ENCODE measurements at regions not wholly inside any gene's neighbourhood (a gene's known extent, or its start where the extent isn't known, plus 50 kb on each side); places are given as distances from the start of the nearest gene placed in this dataset.
"Not testable (repeated sequence)": the region's sequence is repeated elsewhere in the genome, so short reads cannot be mapped to it uniquely, and the experiment has no call there.

DNA sequence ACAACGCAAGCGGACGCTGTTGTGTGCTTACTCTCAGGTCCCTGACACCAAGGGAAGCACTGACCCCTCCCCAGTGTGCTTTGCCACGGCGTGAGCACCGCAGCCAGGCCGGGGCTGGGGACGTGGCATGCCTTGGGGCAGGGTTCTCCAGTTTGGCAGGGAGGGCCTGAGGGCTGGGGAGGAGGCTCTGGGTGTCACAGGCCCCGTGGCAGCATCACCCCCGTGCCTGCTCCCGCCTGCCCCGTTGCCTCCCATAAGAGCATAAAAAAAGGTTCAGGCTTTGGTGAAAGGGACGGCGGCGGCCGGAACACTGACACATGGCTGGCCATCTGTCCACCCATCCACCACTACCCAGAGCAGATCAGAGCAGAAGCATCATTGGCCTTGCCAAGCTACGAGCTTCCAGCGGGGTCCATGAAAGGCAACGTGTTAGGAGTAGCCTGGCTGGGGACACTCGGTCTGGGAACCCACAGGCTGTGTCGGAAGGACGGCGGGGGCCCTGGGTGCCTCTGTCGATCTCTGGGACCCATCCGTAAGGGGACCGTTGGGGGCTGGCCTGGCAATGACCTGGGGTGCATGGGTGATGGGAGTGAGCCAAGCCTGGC is 183.0 kb downstream of the IGLL1 start:
- Histone ChIP-seq H4K20me1 (peaks cover 0 to 36% (median 6%) of the 10 kb centered on the region in 11 experiments; a peak in 12 of 22 replicates), H3K27me3 (peaks cover 0 to 5% (median 0%) of the 10 kb centered on the region in 11 experiments; a peak in 2 of 22 replicates), H3K9me3 (replicated peaks in 1 of 11) (no peaks in the 10 kb centered on the region), H3K27ac (no peak overlapping the region), H3K9ac (no peak overlapping the region), H3K4me1 (peaks cover 6 to 100% (median 94%) of the 10 kb centered on the region in 10 experiments; a peak in 18 of 20 replicates), H3K4me3 (no peak overlapping the region), H3K36me3 (no peaks in the 10 kb centered on the region), H3K4me2 (peak overlapping the region in 7 of 11 experiments; percentile 6 to 92 (median 78); a peak in 10 of 22 replicates)
- no peak for TF ChIP-seq Cebpa-rat (IDR thresholded peaks at IDR 0.05)

DNA sequence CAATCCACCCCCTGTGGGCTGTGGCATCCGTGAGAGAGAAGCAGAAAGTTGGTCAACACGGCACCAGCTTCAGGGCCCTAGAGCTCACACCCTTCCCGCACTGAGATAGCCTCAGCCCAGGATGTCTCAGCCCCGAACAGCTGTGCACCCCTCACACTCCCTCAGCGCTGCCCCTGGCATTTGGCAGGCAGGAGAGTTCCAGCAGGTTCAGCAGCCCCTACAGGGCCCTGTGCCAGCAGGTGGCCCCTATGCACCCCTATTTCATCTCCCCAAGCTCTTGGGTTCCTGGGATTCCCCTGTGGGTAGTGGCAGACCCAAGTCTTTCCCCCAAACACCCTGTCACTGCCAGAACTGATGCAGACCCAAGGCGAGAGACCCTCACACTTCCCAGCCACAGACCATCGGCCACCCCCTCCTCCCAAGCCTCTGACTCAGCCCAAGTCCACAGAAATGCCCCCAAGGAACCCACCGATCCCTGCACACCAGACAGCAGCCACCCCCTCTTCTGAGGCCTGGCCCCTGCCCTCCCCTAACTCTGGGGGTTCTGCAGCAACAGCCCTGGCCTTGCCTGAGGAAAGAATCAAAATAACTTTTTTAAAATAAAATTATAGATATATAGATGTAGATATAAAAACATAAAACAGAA is 183.6 kb downstream of the IGLL1 start:
- H3K36me3 ChIP-seq, result no peaks in the 10 kb centered on the region
- no peaks in the 10 kb centered on the region for H3K9me3 ChIP-seq (replicated peaks in 1 of 11)
- H3K27ac ChIP-seq, result peak overlapping the region in 2 of 11 experiments; percentile 34 to 45; a peak in 2 of 22 replicates
- peaks cover 6 to 100% (median 94%) of the 10 kb centered on the region in 10 experiments; a peak in 18 of 20 replicates for H3K4me1 ChIP-seq
- peak overlapping the region; percentile 15 to 92 (median 77); a peak in 18 of 22 replicates for H3K4me2 ChIP-seq
- peak overlapping the region in 4 of 11 experiments; percentile 8 to 56 (median 18); a peak in 3 of 22 replicates for H3K9ac ChIP-seq
- H3K4me3 ChIP-seq, result no peak overlapping the region
- no peak for TF ChIP-seq Cebpa-rat (IDR thresholded peaks at IDR 0.05)
- peaks cover 0 to 8% (median under 1%) of the 10 kb centered on the region in 11 experiments; a peak in 11 of 22 replicates for H3K27me3 ChIP-seq
- peaks cover 0 to 34% (median 6%) of the 10 kb centered on the region in 11 experiments; a peak in 12 of 22 replicates for H4K20me1 ChIP-seq

DNA sequence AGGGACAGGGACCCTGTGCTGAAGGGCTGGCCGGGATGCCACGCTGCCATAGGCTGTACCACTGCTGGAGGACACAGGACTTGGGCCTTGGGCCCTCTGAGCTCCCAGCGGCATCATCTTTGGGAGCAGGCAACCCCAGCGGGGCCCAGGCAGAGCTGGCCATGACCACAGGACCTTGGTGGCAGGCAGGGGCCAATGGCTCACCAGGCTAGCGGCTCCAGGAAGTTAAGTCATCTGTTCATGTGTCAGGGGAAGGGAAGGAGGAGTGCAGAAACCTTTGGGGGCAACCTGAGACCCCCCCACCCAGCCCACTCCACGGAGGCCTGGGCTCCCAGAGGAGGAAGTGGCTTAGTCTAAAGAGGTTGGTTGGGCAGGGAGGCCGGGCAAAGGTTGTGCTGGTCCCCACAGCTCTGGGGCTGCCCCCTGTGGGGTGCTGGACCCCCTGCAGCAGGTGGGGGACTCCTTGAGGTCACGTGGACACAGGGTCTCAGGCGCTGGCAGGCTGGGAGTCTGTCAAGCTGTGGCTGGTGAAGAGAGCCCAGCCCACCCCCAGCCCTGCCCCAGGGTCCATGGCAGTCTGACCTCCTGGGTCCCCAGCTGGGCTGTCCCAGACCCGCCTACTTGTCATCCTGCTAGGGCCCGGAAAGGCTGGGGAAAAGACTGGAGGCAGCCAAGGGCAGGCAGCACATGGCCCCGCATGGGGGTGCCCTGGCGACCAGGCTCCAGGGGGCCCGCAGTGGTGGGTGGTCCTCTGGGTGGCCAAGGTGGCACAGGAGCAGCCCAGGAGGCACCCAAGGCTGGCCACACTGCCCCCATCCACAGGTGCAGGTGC is 184.3 kb downstream of the IGLL1 start:
- Histone ChIP-seq H3K4me2 (peak overlapping the region; percentile 15 to 92 (median 77); a peak in 20 of 22 replicates), H3K4me3 (no peak overlapping the region), H3K9ac (peak overlapping the region in 4 of 11 experiments; percentile 14 to 56 (median 18); a peak in 3 of 22 replicates), H3K27me3 (peaks cover 0 to 15% (median 6%) of the 10 kb centered on the region in 11 experiments; a peak in 11 of 22 replicates), H4K20me1 (peaks cover 0 to 28% (median 6%) of the 10 kb centered on the region in 11 experiments; a peak in 12 of 22 replicates), H3K27ac (peak overlapping the region in 3 of 11 experiments; percentile 34 to 45 (median 40); a peak in 4 of 22 replicates), H3K36me3 (no peaks in the 10 kb centered on the region), H3K4me1 (peaks cover 6 to 100% (median 94%) of the 10 kb centered on the region in 10 experiments; a peak in 18 of 20 replicates), H3K9me3 (replicated peaks in 1 of 11) (no peaks in the 10 kb centered on the region)
- no peak for TF ChIP-seq Cebpa-rat (IDR thresholded peaks at IDR 0.05)

DNA sequence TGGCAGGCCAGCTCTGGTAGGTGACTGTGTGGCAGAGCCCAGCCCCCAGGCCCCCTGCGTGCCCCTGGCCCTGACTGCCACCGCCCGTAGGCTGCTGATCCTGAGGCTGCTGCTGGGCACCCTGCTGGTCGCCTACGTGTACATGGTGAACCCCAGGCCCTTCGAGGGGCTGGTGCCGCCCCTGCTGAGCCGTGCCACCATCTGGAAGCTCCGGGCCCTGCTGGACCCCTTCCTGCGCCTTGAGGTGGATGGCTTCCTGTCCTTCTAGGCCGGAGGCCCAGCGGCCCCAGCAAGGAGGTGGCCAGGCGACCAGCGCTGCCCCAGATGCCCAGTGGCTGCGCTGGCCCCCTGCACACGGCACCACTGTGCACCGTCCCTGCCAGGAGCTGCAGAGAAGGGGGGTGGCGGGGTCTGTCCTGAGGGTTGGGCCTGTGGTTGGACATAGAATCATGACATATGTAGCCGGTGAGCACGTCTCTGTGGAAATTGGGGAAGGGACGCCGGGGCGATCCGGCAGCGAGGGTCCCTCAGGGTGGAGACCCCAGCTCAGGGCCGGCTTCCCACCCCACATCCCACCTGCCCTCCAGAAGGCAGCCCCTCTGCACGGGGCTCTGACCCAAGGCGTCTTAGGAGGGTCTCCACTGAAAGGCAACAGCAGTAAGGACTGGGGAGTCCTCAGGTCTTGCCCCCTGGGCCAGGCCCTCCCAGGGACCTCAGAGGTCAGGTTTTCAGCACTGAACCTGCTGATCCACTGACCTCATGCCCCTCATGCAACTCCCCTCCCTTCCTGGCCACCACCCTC is 185.4 kb downstream of the IGLL1 start:
- Histone ChIP-seq H3K4me2 (peak overlapping the region in 8 of 11 experiments; percentile 62 to 92 (median 79); a peak in 15 of 22 replicates), H3K9me3 (replicated peaks in 1 of 11) (no peaks in the 10 kb centered on the region), H3K27ac (no peak overlapping the region), H3K4me3 (no peak overlapping the region), H3K9ac (no peak overlapping the region), H3K36me3 (no peaks in the 10 kb centered on the region), H3K4me1 (peaks cover 6 to 99% (median 84%) of the 10 kb centered on the region in 10 experiments; a peak in 18 of 20 replicates), H4K20me1 (peaks cover 0 to 18% (median 0%) of the 10 kb centered on the region in 11 experiments; a peak in 5 of 22 replicates), H3K27me3 (peaks cover 0 to 18% (median 6%) of the 10 kb centered on the region in 11 experiments; a peak in 11 of 22 replicates)
- TF ChIP-seq Cebpa-rat (IDR thresholded peaks at IDR 0.05), result no peak

DNA sequence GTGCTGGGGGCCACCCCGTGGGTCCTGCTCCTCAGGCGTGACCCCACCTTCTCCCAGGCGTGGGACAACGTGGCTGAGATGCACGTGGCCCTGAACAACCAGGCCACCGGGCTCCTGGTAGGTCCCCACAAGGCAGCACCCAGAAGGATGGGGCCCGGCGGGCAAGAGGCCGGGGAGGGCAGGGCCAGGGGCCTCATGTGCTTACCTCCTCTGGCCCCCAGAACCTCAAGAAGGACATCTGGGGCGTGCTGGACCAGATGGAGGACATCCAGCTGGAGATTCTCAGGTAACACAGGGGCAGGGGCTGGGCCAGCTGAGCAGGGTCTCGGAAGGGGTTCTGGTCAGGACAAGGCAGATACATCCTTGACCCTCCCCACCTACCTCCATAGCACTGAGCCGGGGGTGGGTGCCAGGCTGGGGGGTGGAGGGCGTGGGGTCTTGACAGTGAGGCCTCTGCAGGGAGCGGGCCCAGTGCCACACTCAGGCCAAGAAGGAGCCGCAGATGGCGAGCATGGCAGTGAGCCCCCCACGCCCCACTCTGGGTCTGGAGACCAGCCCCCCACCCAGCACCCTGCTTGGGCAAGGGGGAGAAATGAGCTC is 186.3 kb downstream of the IGLL1 start:
- TF ChIP-seq Cebpa-rat (IDR thresholded peaks at IDR 0.05), result no peak
- Histone ChIP-seq H4K20me1 (peaks cover 0 to 17% (median 0%) of the 10 kb centered on the region in 11 experiments; a peak in 2 of 22 replicates), H3K4me3 (no peak overlapping the region; a peak in 1 of 20 replicates), H3K36me3 (no peaks in the 10 kb centered on the region), H3K9ac (peak overlapping the region in 1 of 11 experiments; percentile 34; a peak in 1 of 22 replicates), H3K9me3 (replicated peaks in 1 of 11) (no peaks in the 10 kb centered on the region), H3K4me1 (peaks cover 6 to 96% (median 78%) of the 10 kb centered on the region in 10 experiments; a peak in 18 of 20 replicates), H3K27me3 (peaks cover 0 to 18% (median 6%) of the 10 kb centered on the region in 11 experiments; a peak in 11 of 22 replicates), H3K27ac (no peak overlapping the region), H3K4me2 (peak overlapping the region in 8 of 11 experiments; percentile 49 to 92 (median 79); a peak in 14 of 22 replicates)

DNA sequence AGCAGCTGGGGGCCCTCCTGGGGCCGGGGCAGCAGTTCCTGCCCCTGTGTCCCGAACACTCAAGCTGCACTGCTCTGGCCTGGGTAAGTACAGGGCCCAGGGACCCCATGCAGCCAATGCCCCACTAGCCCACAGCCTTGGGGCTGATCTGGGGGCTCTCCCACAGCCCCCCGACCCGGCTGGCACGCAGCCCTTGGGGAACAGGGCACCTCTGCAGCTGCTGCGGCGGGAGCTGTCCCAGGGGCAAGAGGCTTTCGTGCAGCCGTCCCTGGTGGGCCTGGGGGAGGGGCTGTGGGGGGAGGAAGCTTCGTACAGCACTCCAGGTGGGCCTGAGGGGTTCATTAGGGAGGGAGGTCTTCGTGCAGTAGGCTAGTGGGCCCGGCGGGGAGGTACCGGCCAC is 186.9 kb downstream of the IGLL1 start:
- not testable (repeated sequence) for H3K36me3 ChIP-seq; H3K9ac ChIP-seq; H3K27ac ChIP-seq; H3K9me3 ChIP-seq (replicated peaks in 1 of 11); H3K4me3 ChIP-seq
- peak overlapping the region in 8 of 11 experiments; percentile 44 to 92 (median 73); a peak in 14 of 22 replicates for H3K4me2 ChIP-seq
- peaks cover 0 to 15% (median 0%) of the 10 kb centered on the region in 11 experiments; a peak in 2 of 22 replicates for H4K20me1 ChIP-seq
- peaks cover 0 to 18% (median 6%) of the 10 kb centered on the region in 11 experiments; a peak in 11 of 22 replicates for H3K27me3 ChIP-seq
- peaks cover 5 to 90% (median 72%) of the 10 kb centered on the region in 10 experiments; a peak in 18 of 20 replicates for H3K4me1 ChIP-seq

DNA sequence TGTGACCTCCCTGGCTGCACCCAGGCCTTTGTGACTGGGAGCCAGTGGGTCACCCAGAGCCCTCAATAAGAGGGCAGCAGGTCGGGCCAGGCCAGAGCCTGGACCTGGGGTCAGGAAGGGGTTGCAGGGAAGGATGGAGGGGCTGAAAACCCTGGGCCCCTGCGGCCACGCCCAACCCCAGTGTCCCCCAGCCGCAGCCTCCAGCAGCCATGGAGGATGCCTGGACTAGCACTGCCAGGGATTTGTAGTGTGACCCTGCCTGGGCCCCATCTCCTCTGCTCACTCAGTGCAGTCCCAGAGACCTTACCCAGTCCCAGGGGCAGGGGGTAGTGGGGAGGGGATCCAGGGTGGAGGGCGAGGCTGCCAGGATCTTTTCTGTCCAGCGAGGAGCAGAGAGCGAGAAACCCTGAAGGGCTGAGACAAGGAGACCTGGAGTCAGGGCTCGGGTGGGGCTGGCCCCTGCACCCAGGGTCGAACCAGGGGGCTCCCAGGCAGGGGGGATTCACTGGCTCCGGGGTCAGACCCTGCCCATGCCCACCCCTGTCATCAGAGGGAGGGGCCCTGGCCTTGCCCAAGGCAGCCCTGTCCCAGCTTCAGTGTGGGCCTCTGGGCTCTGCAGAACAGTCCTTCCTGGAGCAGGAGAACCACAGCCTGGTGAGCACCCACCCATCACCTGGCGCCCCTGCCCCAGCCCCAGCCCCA is 187.5 kb downstream of the IGLL1 start:
- Histone ChIP-seq H3K36me3 (no peaks in the 10 kb centered on the region), H3K27me3 (peaks cover 0 to 18% (median 6%) of the 10 kb centered on the region in 11 experiments; a peak in 11 of 22 replicates), H4K20me1 (peaks cover 0 to 9% (median 0%) of the 10 kb centered on the region in 11 experiments; a peak in 2 of 22 replicates), H3K27ac (no peak overlapping the region), H3K4me1 (peaks cover 5 to 84% (median 67%) of the 10 kb centered on the region in 10 experiments; a peak in 18 of 20 replicates), H3K4me3 (no peak overlapping the region), H3K9ac (0 out of 22 replicates have a peak overlapping the region, but pooled peaks of 1 of the 11 experiments have one; percentile 23), H3K9me3 (replicated peaks in 1 of 11) (no peaks in the 10 kb centered on the region), H3K4me2 (peak overlapping the region in 7 of 11 experiments; percentile 44 to 92 (median 80); a peak in 13 of 22 replicates)
- no peak for TF ChIP-seq Cebpa-rat (IDR thresholded peaks at IDR 0.05)
